Activated CD8-positive, alpha-beta T cell treated with anti-CD3 and anti-CD28 coated beads for 36 hours (primary cell): ENCODE measurements at regions not wholly inside any gene's neighbourhood (a gene's known extent, or its start where the extent isn't known, plus 50 kb on each side); places are given as distances from the start of the nearest gene placed in this dataset.
A peak's percentile ranks its signal among the peaks of the same experiment; 100 is the strongest.

Experiments
- ATAC-seq: fragments of 200-7000 bp; cut with Tn5 transposase; one replicate; pipeline ENCODE4 v1.10.0; 2021; ENCODE audit warnings: mild to moderate bottlenecking, moderate library complexity
- CTCF ChIA-PET: fragments of 350-600 bp; sonication (Branson Sonifier 250); formaldehyde crosslinking; loops from one replicate; lab custom pipeline; 2021; ENCODE audit warnings: antibody characterized with exemption; lab: Charles Lee
- POLR2A ChIA-PET: fragments of 350-600 bp; sonication (Branson Sonifier 250); formaldehyde crosslinking; loops from one replicate; lab custom pipeline; 2021; ENCODE audit warnings: antibody characterized with exemption; lab: Charles Lee
- DNase-seq: peaks from one replicate; pipeline ENCODE4 v3.0.0-alpha.2; 2020
- H3K27ac Mint-ChIP-seq: one replicate; pipeline ENCODE4 v1.8.0; 2021; ENCODE audit warnings: mild to moderate bottlenecking, mixed read lengths
- H3K27me3 Mint-ChIP-seq: one replicate; pipeline ENCODE4 v1.8.0; 2021; ENCODE audit warnings: mixed read lengths
- H3K36me3 Mint-ChIP-seq: one replicate; pipeline ENCODE4 v1.8.0; 2021; ENCODE audit warnings: low read depth, mixed read lengths
- H3K4me1 Mint-ChIP-seq: one replicate; pipeline ENCODE4 v1.8.0; 2021; ENCODE audit warnings: low read depth, mixed read lengths
- H3K4me3 Mint-ChIP-seq: one replicate; pipeline ENCODE4 v1.8.0; 2021; ENCODE audit warnings: mild to moderate bottlenecking, moderate library complexity, mixed read lengths
- H3K9me3 Mint-ChIP-seq: one replicate; pipeline ENCODE4 v1.8.0; 2021; ENCODE audit warnings: mixed read lengths
- intact Hi-C: fragments of 100-400 bp; cut with micrococcal nuclease; formaldehyde crosslinking; loops from one replicate; pipeline ENCODE4 v1.10.0; 2022
- TF ChIP-seq, protein P1 (sequence below): fragments of 200-600 bp; IDR thresholded peaks from one replicate; pipeline ENCODE4 v1.8.0; 2022; ENCODE audit warnings: antibody characterized with exemption, mild to moderate bottlenecking

DNA sequence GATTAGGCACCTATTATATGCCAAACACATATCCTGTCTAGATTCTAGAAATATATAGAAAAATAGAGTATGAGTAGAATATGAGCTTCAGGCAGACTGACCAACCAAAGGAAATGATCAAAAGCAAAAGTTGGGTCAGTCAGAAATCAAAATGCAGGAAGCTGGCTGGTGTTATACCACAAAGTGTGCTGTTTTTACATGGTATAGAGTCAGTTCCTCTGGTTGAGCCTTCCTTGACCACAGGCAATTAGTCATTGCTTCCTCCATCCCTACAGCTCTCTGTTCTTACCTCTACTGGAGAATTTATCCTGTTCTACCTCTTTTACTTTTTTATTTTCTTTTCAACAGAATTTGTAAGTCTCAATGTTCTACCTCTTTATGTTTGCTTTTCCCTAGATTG, 149.8 kb downstream of the TMCO5A start:
- Mint-ChIP-seq H3K27me3 (peaks cover 30% of the 10 kb centered on the region), H3K27ac (no peak overlapping the region), H3K4me1 (peaks cover 10% of the 10 kb centered on the region), H3K36me3 (no peaks in the 10 kb centered on the region), H3K9me3 (no peaks in the 10 kb centered on the region), H3K4me3 (no peak overlapping the region)
- ChIA-PET POLR2A (interaction anchor here (1.0 kb wide), 1 partner anchor 12 kb away, joined by 3 read pairs; no protein-coding TSS in a partner anchor), CTCF (interaction anchor here (1.2 to 1.4 kb wide), 2 partner anchors 9 to 11 kb away, joined by 3 to 4 read pairs; no protein-coding TSS in a partner anchor)
- TF ChIP-seq, protein P1, sequence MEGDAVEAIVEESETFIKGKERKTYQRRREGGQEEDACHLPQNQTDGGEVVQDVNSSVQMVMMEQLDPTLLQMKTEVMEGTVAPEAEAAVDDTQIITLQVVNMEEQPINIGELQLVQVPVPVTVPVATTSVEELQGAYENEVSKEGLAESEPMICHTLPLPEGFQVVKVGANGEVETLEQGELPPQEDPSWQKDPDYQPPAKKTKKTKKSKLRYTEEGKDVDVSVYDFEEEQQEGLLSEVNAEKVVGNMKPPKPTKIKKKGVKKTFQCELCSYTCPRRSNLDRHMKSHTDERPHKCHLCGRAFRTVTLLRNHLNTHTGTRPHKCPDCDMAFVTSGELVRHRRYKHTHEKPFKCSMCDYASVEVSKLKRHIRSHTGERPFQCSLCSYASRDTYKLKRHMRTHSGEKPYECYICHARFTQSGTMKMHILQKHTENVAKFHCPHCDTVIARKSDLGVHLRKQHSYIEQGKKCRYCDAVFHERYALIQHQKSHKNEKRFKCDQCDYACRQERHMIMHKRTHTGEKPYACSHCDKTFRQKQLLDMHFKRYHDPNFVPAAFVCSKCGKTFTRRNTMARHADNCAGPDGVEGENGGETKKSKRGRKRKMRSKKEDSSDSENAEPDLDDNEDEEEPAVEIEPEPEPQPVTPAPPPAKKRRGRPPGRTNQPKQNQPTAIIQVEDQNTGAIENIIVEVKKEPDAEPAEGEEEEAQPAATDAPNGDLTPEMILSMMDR, result no peak
- ATAC-seq, result peak; percentile 80
- intact Hi-C loops, result no loop called here
- peak; percentile 16 for DNase-seq

DNA sequence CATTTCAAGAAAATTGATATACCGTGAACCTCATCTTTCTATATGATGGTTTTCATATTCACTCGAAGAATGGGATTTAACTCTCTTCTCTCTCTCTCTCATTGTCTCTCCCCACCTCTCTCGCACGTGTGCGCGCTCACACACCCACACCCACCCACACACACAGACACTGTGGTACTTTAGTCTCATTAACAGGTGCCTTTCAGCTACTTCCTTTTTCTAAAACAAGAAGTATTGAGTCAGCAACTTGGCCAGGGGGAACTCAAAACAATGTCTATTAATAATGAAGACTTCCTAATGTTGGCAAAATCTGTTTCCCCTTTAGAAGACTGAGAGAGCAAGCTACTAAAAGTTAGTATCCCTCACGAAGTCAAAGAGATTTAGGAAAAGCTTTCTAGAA, 150.7 kb downstream of the TMCO5A start:
- intact Hi-C loops, result no loop called here
- TF ChIP-seq, protein P1, result no peak
- no peak for ATAC-seq
- Mint-ChIP-seq H3K27ac (no peak overlapping the region), H3K27me3 (peaks cover 26% of the 10 kb centered on the region), H3K9me3 (no peaks in the 10 kb centered on the region), H3K4me1 (peaks cover 10% of the 10 kb centered on the region), H3K36me3 (no peaks in the 10 kb centered on the region), H3K4me3 (no peak overlapping the region)
- ChIA-PET POLR2A (no interaction called here), CTCF (interaction anchor here (0.9 to 1.4 kb wide), 2 partner anchors 12 to 68 kb away, joined by 3 read pairs; no protein-coding TSS in a partner anchor)
- DNase-seq, result peak; percentile 13

DNA sequence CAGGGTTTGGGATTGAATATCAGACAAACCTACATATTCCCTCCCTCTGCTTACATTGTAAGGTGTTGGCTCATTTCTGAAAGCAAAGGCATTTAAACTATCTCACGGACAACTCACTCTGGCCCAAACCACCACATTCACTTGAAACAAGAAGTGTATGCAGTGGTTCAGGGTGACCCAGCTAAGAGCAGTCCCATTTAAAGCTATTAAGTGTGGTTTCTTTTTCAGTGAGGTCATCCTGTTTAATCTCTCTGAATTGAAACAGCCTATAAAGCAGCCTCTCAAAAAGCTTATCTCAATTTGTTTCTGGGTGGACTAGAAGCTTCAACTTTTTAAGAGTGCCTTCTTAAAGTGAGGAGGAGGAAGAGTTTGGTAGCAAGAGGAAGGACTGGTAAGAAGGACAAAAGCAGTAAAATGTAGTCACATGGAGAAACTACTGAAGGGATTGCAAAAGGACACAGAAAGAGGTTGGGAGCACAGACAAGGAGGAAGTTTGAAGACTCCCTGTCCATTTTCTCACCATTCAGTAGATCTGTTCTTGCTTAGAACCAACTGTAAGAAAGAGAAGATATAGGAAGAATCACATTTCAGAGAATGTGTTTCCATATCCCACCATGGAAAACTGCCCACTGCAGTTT, 151.6 kb downstream of the TMCO5A start:
- intact Hi-C loops, result no loop called here
- TF ChIP-seq, protein P1, result no peak

DNA sequence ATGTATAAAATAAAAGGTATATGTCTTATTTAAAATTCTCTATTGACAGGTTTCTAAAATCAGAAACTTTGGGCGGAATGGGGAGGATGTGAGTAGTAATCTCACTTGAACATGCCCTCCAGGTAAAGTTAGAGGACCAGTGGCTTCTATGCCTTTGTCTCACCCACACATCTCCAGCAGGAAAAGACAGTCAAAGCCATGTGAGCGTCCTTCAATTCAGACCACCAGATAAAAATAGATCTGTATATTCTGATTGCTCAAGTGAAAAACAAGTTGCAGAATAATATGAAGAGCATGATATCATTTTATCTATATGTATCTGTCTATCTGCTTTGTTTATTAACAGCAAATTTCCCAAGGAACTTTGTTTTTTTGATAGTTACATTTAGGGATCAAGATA, 152.2 kb downstream of the TMCO5A start:
- ATAC-seq (no peak), DNase-seq (no peak)
- TF ChIP-seq, protein P1, result no peak
- Mint-ChIP-seq H3K36me3 (no peaks in the 10 kb centered on the region), H3K4me3 (no peak overlapping the region), H3K27ac (no peak overlapping the region), H3K4me1 (peaks cover 10% of the 10 kb centered on the region), H3K9me3 (no peaks in the 10 kb centered on the region), H3K27me3 (peaks cover 24% of the 10 kb centered on the region)
- ChIA-PET POLR2A (no interaction called here), CTCF (no interaction called here)
- intact Hi-C loops, result no loop called here

More for the DNA sequence above, 151.6 kb downstream of the TMCO5A start:
- ChIA-PET CTCF (interaction anchor here (0.9 kb wide), 1 partner anchor 67 kb away, joined by 3 read pairs; no protein-coding TSS in a partner anchor), POLR2A (no interaction called here)
- Mint-ChIP-seq H3K4me3 (no peak overlapping the region), H3K9me3 (no peaks in the 10 kb centered on the region), H3K27ac (no peak overlapping the region), H3K36me3 (no peaks in the 10 kb centered on the region), H3K27me3 (peaks cover 27% of the 10 kb centered on the region), H3K4me1 (peaks cover 10% of the 10 kb centered on the region)
- ATAC-seq, result no peak
- no peak for DNase-seq

DNA sequence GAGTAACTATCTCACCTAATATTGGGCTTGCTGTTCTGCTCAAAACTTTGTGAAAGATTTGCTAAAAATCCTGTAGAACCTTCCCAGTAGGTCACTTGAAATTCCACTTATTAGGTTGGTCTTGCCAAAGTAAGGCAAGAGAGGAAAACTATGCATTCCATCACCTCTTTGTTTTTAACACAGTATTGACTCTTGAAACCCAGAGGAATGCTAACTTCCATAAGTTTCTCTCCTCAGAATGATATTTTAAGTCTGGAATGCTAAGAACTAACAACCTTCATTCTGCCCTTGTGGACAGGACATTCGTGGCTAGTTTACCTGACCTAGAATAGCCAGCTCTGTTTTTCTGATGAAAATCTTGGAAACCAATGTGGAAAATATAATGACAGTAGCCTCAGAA, 154.5 kb downstream of the TMCO5A start:
- H3K9me3 Mint-ChIP-seq, result no peaks in the 10 kb centered on the region
- H3K4me1 Mint-ChIP-seq, result peaks cover 9% of the 10 kb centered on the region
- ATAC-seq (no peak), DNase-seq (no peak)
- no peaks in the 10 kb centered on the region for H3K36me3 Mint-ChIP-seq
- POLR2A ChIA-PET, result no interaction called here
- TF ChIP-seq, protein P1, result no peak
- intact Hi-C loops, result no loop called here
- H3K4me3 Mint-ChIP-seq, result no peak overlapping the region
- H3K27ac Mint-ChIP-seq, result no peak overlapping the region
- CTCF ChIA-PET, result interaction anchor here (1.0 kb wide), 1 partner anchor 9 kb away, joined by 3 read pairs; no protein-coding TSS in a partner anchor
- peaks cover 23% of the 10 kb centered on the region for H3K27me3 Mint-ChIP-seq
